Mesenchymal stem cell (in vitro differentiated cells and primary cell): ENCODE measurements at regions not wholly inside any gene's neighbourhood (a gene's known extent, or its start where the extent isn't known, plus 50 kb on each side); places are given as distances from the start of the nearest gene placed in this dataset.
"Not testable (repeated sequence)": the region's sequence is repeated elsewhere in the genome, so short reads cannot be mapped to it uniquely, and the experiment has no call there.

Experiments used
- DNase-seq: peaks from one replicate; pipeline ENCODE4 v3.0.0-alpha.2; 2013
- H2AFZ ChIP-seq: one replicate; pipeline ENCODE4 v1.6.1; 2013; ENCODE audit warnings: low read depth, mild to moderate bottlenecking, control low read depth, inconsistent platforms, low read length, moderate library complexity
- H2AK5ac ChIP-seq: 2 replicates; pipeline ENCODE4 v1.6.1; 2013; ENCODE audit warnings: low read length, moderate library complexity, mild to moderate bottlenecking, inconsistent platforms; ENCODE audit not compliant: severe bottlenecking
- H2BK120ac ChIP-seq: one replicate; pipeline ENCODE4 v1.6.1; 2013; ENCODE audit warnings: low read depth, mild to moderate bottlenecking, inconsistent platforms, low read length, moderate library complexity
- H2BK12ac ChIP-seq, 2 experiments: one replicate each; pipeline ENCODE4 v1.6.1; 2013; ENCODE audit warnings: inconsistent platforms in 2 of 2, low read length in 2 of 2, mild to moderate bottlenecking in 2 of 2, moderate library complexity in 2 of 2, control low read depth in 1 of 2
- H2BK15ac ChIP-seq: one replicate; pipeline ENCODE4 v1.6.1; 2013; ENCODE audit warnings: mild to moderate bottlenecking, low read depth, inconsistent platforms; ENCODE audit not compliant: poor library complexity, severe bottlenecking
- H2BK5ac ChIP-seq: 2 replicates; pipeline ENCODE4 v1.6.1; 2013; ENCODE audit warnings: low read depth, mild to moderate bottlenecking, low read length, control low read depth, inconsistent platforms; ENCODE audit not compliant: poor library complexity, severe bottlenecking
- H3K14ac ChIP-seq, 2 experiments: one replicate each; pipeline ENCODE4 v1.6.1; 2013; ENCODE audit warnings: inconsistent platforms in 2 of 2, low read length in 2 of 2, control low read depth in 1 of 2, mild to moderate bottlenecking in 1 of 2, moderate library complexity in 1 of 2
- H3K18ac ChIP-seq, 2 experiments: one replicate each; pipeline ENCODE4 v1.6.1; 2013; ENCODE audit warnings: inconsistent platforms in 2 of 2, low read length in 2 of 2, control low read depth in 1 of 2, low read depth in 1 of 2, mild to moderate bottlenecking in 1 of 2
- H3K23ac ChIP-seq, 2 experiments: one replicate each; pipeline ENCODE4 v1.6.1; 2013; ENCODE audit warnings: inconsistent platforms in 2 of 2, low read length in 2 of 2, mild to moderate bottlenecking in 2 of 2, moderate library complexity in 2 of 2, control low read depth in 1 of 2
- H3K27ac ChIP-seq: 2 replicates; pipeline ENCODE4 v1.5.1; 2013; ENCODE audit warnings: mild to moderate bottlenecking, moderate library complexity, low read length, control low read depth, inconsistent platforms; ENCODE audit not compliant: poor library complexity, severe bottlenecking
- H3K27me3 ChIP-seq, 2 experiments: 2 replicates each; pipeline versions ENCODE4 v1.6.1 to v1.7.0; 2013; ENCODE audit warnings: low read length in 2 of 2, mild to moderate bottlenecking in 2 of 2, moderate library complexity in 2 of 2, control low read depth in 1 of 2, inconsistent platforms in 1 of 2; ENCODE audit not compliant: control insufficient read depth in 1 of 2, insufficient read depth in 1 of 2
- H3K36me3 ChIP-seq, 2 experiments: 2 replicates each; pipeline versions ENCODE4 v1.6.1 to v1.7.0; 2013; ENCODE audit warnings: low read length in 2 of 2, control low read depth in 1 of 2, inconsistent platforms in 1 of 2, low read depth in 1 of 2, mild to moderate bottlenecking in 1 of 2; ENCODE audit not compliant: insufficient read depth in 2 of 2, control insufficient read depth in 1 of 2
- H3K4ac ChIP-seq, 2 experiments: one replicate each; pipeline ENCODE4 v1.6.1; 2013; ENCODE audit warnings: inconsistent platforms in 2 of 2, low read length in 2 of 2, mild to moderate bottlenecking in 2 of 2, moderate library complexity in 2 of 2, control low read depth in 1 of 2, low read depth in 1 of 2
- H3K4me1 ChIP-seq: 2 replicates; pipeline ENCODE4 v1.6.1; 2013; ENCODE audit warnings: low read depth, low read length, control low read depth; ENCODE audit not compliant: control insufficient read depth, insufficient read depth
- H3K4me2 ChIP-seq: 2 replicates; pipeline ENCODE4 v1.6.1; 2013; ENCODE audit warnings: low read length, mild to moderate bottlenecking, inconsistent platforms; ENCODE audit not compliant: poor library complexity, severe bottlenecking
- H3K4me3 ChIP-seq, 2 experiments: 2 replicates each; pipeline versions ENCODE4 v1.5.1 to v1.7.0; 2013; ENCODE audit warnings: low read length in 2 of 2, mild to moderate bottlenecking in 2 of 2, control low read depth in 1 of 2, low read depth in 1 of 2; ENCODE audit not compliant: insufficient read depth in 1 of 2
- H3K79me1 ChIP-seq: replicated peaks from 2 replicates; pipeline ENCODE4 v1.6.1; 2013; ENCODE audit warnings: mild to moderate bottlenecking, control low read depth, low read length, inconsistent platforms; ENCODE audit not compliant: poor library complexity, severe bottlenecking
- H3K9ac ChIP-seq: 2 replicates; pipeline ENCODE4 v1.7.0; 2013; ENCODE audit warnings: mild to moderate bottlenecking, low read length, moderate library complexity
- H3K9me3 ChIP-seq: 2 replicates; pipeline ENCODE4 v1.7.0; 2013; ENCODE audit warnings: mild to moderate bottlenecking, low read length; ENCODE audit not compliant: control insufficient read depth
- H4K8ac ChIP-seq: one replicate; pipeline ENCODE4 v1.6.1; 2013; ENCODE audit warnings: inconsistent platforms, mild to moderate bottlenecking, low read length, moderate library complexity
- H4K91ac ChIP-seq: one replicate; pipeline ENCODE4 v1.6.1; 2013; ENCODE audit warnings: mild to moderate bottlenecking, low read length, inconsistent platforms
- WGBS: methylation state at CpG from one replicate; pipeline ENCODE4 v1.1.7; 2013; ENCODE audit warnings: mixed read lengths; 5-methylcytosine and 5-hydroxymethylcytosine counted together

- Histone ChIP-seq H2AFZ (no peak overlapping the region), H3K4me2 (no peak overlapping the region), H3K27ac (no peak overlapping the region), H3K4ac (no peak overlapping the region), H3K23ac (no peak overlapping the region), H3K27me3 (no peaks in the 10 kb centered on the region), H2BK15ac (no peak overlapping the region), H4K91ac (no peak overlapping the region), H3K9me3 (no peaks in the 10 kb centered on the region), H2BK12ac (no peak overlapping the region), H2AK5ac (no peak overlapping the region), H3K4me3 (no peak overlapping the region), H2BK120ac (no peak overlapping the region), H3K9ac (no peak overlapping the region), H2BK5ac (no peak overlapping the region), H4K8ac (no peak overlapping the region), H3K79me1 (no peaks in the 10 kb centered on the region), H3K14ac (no peak overlapping the region), H3K36me3 (no peaks in the 10 kb centered on the region), H3K18ac (no peak overlapping the region), H3K4me1 (no peaks in the 10 kb centered on the region)
- 100% methylated on average over 1 of the region's 5 CpGs for WGBS
- DNase-seq: no peak
Measured at GRCh38 chrX:129361576-129361975, 161.7 kb downstream of the SMARCA1 start.

DNA sequence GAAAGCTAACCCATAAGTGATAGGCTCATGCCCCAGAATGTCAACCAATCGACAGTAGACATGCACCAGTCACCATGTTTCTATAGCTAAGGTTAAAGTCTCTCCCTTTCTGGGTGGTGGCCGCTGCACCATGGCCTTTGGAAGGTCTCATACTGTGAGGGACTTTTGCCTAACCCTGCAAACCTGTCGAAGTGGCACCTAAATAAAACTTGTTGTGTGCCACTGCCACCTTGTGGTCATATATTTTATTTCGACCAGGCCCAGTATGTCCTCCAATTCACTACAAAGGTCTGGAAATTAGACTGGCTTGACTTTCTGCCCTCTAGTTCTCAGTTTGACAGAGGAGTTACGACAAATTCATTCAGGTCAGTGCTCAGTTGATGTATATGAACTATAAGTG, 163.1 kb downstream of the SMARCA1 start:
- no peak overlapping the region for H3K4me2 ChIP-seq
- no peaks in the 10 kb centered on the region for H3K4me1 ChIP-seq
- H3K9ac ChIP-seq: no peak overlapping the region
- H3K23ac ChIP-seq: no peak overlapping the region
- H2BK15ac ChIP-seq: no peak overlapping the region
- no peaks in the 10 kb centered on the region for H3K79me1 ChIP-seq
- WGBS: 37% methylated on average over 5 of the region's 5 CpGs
- no peak overlapping the region for H4K8ac ChIP-seq
- no peak overlapping the region for H3K18ac ChIP-seq
- no peak overlapping the region for H3K27ac ChIP-seq
- no peak overlapping the region for H2AK5ac ChIP-seq
- H2BK120ac ChIP-seq: no peak overlapping the region
- H4K91ac ChIP-seq: no peak overlapping the region
- H3K27me3 ChIP-seq: no peaks in the 10 kb centered on the region
- no peak overlapping the region for H2BK5ac ChIP-seq
- no peak overlapping the region for H2AFZ ChIP-seq
- no peak overlapping the region for H2BK12ac ChIP-seq
- H3K4me3 ChIP-seq: no peak overlapping the region
- no peaks in the 10 kb centered on the region for H3K9me3 ChIP-seq
- no peaks in the 10 kb centered on the region for H3K36me3 ChIP-seq
- DNase-seq: peak; percentile 48
- no peak overlapping the region for H3K4ac ChIP-seq
- H3K14ac ChIP-seq: no peak overlapping the region

DNA sequence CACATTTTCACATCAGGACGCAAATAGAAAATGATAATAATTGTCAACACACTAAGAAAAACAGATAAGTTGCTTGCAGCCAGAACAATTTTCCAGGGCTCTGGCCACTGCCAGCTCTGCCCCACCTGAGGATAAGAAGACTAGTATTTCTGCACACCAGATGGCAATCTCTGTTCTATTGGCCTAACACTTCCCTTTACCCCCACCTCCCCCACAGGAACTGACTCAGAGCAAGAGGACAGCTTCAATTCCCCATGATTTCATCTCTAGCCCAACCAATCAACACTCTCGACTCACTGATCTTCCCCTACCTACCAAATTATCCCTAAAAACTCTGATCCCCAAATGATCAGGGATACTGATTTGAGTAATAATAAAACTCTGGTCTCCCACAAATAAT, 164.0 kb downstream of the SMARCA1 start:
- Histone ChIP-seq H3K4ac (no peak overlapping the region), H3K79me1 (no peaks in the 10 kb centered on the region), H3K9ac (no peak overlapping the region), H2BK15ac (no peak overlapping the region), H3K27me3 (no peaks in the 10 kb centered on the region), H3K23ac (no peak overlapping the region), H3K9me3 (no peaks in the 10 kb centered on the region), H3K36me3 (no peaks in the 10 kb centered on the region), H3K4me1 (no peaks in the 10 kb centered on the region), H2BK5ac (no peak overlapping the region), H2BK120ac (no peak overlapping the region), H4K8ac (no peak overlapping the region), H3K18ac (no peak overlapping the region), H4K91ac (no peak overlapping the region), H3K4me2 (no peak overlapping the region), H3K4me3 (no peak overlapping the region), H2AFZ (no peak overlapping the region), H2AK5ac (no peak overlapping the region), H3K14ac (no peak overlapping the region), H3K27ac (no peak overlapping the region), H2BK12ac (no peak overlapping the region)
- peak; percentile 11 for DNase-seq
- 100% methylated on average over 1 of the region's 2 CpGs for WGBS

- not testable (repeated sequence) for H3K14ac ChIP-seq, H3K4ac ChIP-seq, H3K27ac ChIP-seq, H3K36me3 ChIP-seq, H2BK5ac ChIP-seq, H4K8ac ChIP-seq, H2AK5ac ChIP-seq, H2BK120ac ChIP-seq, H2BK12ac ChIP-seq, H3K23ac ChIP-seq, H2AFZ ChIP-seq, H3K18ac ChIP-seq, H3K9me3 ChIP-seq, DNase-seq, H3K9ac ChIP-seq, H3K4me1 ChIP-seq, H3K4me2 ChIP-seq, H3K4me3 ChIP-seq, H4K91ac ChIP-seq, H3K27me3 ChIP-seq, H2BK15ac ChIP-seq, H3K79me1 ChIP-seq
- no CpG with 5 or more reads among the region's 4 CpGs for WGBS
Measured at GRCh38 chrX:129357428-129357827, 165.9 kb downstream of the SMARCA1 start.
